Pulmonary artery endothelial cell (primary cell): ENCODE measurements at regions not wholly inside any gene's neighbourhood (a gene's known extent, or its start where the extent isn't known, plus 50 kb on each side); places are given as distances from the start of the nearest gene placed in this dataset.

Experiments used
- DNase-seq: peaks from one replicate; pipeline ENCODE4 v3.0.0-alpha.2; 2011; ENCODE audit warnings: low read depth, low spot score

GRCh38 chr10:31709476-31709875 lies 219.2 kb downstream of the ARHGAP12 start:
- DNase-seq: no peak

DNA sequence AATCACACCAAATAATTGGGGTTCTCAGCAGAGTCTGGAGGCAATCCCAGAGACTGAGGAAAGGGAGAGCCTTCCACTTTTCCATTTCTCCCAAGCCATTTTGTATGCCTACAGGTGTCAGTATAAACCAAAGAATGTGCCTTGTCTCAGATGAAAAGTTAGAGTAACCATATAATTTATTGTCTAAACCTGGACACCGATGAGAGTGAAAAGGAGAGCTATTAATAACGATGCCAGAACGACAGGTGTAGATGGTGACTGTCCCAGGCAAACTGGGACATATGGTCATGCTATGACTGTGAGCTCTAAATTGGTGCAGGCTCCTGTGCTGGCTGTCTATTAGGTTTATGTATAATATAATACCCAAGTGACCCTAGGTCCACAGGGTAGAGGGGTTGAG lies 219.6 kb downstream of the ARHGAP12 start:
- DNase-seq: no peak

DNA sequence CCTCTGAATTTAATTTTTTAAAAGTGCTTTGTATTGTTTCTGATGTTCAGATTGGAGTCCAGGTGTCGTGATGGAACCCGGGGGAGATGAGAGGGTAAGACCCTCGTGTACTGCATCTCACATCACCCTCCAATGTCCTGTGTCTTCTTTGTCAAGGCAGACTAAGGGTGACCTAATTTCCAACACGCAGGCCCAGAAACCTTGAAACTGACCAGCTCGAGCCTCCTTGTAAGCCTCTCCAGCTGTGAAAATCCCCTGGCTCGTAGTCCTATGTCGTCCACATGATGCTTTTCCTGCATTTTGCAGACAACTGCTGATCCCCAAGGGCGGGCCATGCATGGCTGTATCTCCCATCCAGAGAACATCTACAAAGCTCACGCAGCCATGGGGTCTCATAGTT lies 220.2 kb downstream of the ARHGAP12 start:
- DNase-seq: no peak

- no peak for DNase-seq
These were observed 220.6 kb downstream of the ARHGAP12 start for GRCh38 chr10:31708046-31708445.

GRCh38 chr10:31707093-31708039 lies 221.3 kb downstream of the ARHGAP12 start:
- DNase-seq: peak; percentile 84

DNA sequence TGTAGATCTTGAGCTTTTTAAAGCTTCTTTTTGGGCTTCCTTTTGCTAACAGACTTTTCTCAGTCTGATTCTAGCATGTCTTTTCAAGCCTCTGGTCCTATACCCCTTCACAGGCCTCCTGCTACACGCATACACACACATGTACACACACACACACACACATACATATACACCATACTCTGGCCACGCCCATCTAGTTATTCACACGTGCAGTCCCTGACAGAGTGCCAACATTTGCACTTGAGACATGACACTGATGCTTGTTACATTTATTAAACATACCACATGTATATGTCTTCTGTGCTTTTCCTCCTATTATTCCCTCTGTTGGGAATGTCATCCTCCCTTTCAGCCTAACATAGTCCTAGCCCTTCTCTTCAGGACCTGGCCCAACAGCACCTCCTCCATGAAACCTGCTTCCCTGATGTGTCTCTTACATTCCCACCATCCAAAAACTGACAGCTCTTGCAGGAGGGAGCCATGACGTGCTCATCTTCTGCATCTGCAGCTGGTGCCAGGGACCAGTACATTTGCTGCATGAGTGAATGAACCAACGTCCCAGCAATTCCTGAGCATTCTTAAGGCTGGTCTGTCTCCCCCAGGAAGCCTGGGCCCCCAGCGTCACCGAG lies 222.1 kb downstream of the ARHGAP12 start:
- no peak for DNase-seq

DNA sequence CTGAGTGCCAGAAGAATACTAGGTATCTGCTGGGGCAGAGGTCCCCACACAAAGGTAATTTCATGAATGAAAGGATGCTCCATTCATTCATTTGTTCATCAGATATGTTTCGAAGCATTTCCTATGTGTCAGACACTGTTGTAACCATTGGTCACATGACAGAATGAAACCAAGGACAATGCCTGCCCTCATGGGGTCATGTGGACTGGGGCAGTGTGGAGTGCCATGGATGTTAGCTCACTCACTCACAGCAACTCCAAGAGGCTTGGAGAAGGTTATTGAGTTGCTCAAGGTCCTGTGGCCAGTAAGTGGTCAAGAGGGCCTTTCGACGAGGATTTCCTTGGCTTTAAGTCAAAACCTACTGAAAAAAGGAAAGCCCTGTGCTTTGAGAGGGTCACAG lies 223.5 kb downstream of the ARHGAP12 start:
- no peak for DNase-seq

DNA sequence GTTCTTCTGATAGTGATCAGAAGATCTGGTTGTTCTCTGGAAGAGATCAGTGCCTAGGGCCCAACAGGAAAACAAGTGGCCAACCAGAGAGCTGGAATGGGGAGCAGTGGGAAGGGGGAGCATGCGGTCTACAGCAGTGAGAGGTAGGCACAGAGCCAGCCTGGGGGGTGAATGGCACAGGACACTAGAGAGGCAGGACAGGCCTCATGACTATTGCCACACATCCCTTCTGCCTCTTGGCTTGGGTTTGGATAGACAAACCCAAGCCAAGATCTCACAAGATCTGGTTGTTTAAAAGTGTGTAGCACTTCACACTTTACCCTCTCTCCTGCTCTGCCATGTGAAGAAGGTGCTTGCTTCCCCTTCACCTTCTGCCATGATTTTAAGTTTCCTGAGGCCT lies 224.4 kb downstream of the ARHGAP12 start:
- DNase-seq: no peak

GRCh38 chr10:31702954-31703353 lies 225.7 kb downstream of the ARHGAP12 start:
- DNase-seq: no peak

GRCh38 chr10:31702005-31702404 lies 226.6 kb downstream of the ARHGAP12 start:
- no peak for DNase-seq

- no peak for DNase-seq
These were observed 227.1 kb downstream of the ARHGAP12 start for GRCh38 chr10:31701546-31701945.

- peak; percentile 77 for DNase-seq
These were observed 228.4 kb downstream of the ARHGAP12 start for GRCh38 chr10:31700181-31700611.

DNA sequence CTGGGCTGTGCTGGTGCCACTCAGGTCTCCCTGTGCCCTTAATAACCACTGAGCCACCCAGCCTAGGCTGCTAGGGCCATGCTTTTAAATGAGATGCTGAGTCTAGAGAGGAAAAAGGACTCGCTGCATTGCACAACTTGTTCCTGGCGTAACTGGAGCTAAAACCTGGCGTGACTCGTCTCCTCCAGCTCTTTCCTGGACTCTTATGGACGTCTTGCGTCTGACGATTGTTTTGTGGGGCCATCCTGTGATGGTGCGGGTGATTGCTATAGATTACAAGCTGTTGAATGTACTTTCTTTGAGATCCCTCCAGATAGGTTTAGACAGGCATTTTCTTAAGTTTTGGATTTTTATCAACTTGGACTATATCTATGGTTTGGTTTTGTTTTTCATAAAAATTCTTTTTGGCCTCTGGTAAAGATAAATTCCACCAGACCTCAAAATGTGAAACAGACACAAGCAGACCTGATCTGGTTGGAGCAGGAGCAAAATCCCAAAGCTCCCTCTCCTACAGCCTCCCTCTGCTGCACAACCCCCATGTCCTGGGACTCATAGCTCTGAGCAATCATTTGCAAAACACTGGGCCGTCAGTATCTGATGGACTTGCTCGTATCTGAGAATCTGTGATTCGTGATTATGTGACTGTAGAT lies 230.3 kb downstream of the ARHGAP12 start:
- peak; percentile 63 for DNase-seq

DNA sequence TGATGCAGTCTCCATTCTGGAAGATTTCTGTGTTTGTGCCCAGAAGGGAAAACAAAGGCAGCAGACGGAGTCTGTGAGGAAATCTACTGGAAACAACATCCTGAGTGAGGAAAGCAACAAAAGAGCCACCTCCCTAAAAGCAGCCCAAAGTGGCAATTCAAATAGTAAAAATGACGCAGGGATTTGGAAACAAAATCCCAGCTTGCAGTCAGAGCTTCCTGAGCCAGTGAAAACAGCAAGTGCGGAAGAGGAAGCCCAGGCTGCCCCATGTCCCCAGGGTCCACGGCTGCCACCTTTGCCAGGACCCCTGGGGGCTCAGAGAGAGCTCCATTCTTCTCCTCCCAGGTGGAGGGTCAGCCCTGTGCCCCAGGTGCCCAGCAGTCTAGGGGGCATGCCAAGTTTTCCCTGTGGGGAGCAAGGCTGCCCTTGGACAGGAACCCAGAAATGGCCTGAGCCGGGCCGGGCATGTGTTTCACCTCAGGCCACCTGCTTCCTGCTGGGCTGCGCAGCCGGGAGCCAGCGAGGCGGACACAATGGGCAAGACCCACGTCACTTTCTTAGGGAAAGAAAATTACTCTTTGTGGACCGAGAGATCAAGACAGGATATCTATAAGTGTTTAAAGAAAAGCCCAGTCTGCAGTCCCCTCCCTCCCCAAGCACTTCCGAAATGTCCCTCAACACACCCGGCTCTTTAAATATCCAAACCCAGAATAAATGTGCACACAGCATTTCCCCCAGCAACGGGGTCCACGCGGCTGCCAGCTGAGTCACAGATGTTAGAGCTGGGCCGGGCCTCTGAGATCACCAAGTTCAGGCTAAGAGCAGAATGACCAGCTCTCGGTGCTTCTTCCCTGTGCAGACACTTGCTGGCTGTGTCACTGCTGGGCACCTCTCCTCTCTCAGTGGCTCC lies 231.1 kb downstream of the ARHGAP12 start:
- DNase-seq: peak; percentile 94

DNA sequence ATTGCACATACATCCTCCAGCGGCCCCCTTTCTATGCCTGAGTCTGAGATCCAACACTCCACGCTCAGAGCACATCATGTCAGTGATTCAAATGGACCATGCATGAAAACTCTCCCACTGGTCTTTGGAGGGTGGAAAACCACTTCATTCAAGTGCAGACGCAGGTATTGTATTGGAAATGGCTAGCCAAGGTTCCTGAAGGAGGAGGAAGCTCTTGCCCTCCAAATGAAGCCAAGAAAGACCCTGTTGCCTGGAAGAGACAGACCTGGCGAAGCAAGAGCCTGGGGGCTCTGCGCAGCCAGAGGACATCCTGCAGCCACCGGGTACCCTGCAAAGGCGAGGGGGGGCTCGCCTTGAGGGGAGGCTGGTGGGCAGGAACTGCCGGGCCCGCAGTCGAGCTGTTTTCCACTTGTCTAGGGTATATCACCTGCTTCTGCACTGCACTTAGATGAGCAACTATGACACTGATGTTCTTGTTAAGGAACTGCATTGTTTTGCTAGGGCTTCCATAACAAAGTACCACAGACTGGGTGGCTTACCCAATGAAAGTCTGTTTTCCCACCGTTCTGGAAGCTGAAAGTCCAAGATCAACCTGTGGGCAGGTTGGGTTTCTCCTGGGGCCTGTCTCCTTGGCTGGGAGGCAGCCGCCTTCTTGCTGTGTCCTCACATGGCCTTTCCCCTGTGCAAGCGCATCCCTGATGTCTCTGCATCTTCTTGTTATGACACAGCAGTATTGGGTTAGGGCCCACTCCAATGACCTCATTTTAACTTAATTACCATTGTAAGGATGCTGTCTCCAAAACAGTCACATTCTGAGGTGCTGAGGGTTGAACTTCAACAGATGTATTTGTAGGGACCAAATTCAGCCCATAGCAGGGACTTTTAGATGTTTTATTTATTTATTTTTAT lies 233.4 kb downstream of the ARHGAP12 start:
- no peak for DNase-seq

- no peak for DNase-seq
These were observed 234.4 kb downstream of the ARHGAP12 start for GRCh38 chr10:31694126-31694685.

DNA sequence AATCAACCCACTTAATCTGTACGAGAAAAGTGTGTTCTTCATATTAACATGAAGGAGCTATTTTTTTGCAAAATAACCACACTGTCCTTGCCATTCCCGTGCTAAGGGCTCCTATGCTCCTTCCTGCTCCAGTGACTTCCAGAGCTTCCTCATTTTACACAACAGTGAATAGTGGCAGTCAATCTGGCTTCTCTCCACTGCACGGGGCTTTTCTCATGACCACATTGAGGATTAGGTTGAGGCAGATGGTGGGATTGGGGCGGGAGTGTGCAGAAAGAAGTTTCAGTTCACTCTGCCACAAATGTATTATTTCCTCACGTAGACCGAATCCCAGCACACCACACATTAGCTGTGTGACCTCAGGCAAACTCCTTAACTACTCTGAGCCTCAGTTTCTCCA lies 235.1 kb downstream of the ARHGAP12 start:
- no peak for DNase-seq

GRCh38 chr10:31689233-31689632 lies 239.4 kb downstream of the ARHGAP12 start:
- no peak for DNase-seq

DNA sequence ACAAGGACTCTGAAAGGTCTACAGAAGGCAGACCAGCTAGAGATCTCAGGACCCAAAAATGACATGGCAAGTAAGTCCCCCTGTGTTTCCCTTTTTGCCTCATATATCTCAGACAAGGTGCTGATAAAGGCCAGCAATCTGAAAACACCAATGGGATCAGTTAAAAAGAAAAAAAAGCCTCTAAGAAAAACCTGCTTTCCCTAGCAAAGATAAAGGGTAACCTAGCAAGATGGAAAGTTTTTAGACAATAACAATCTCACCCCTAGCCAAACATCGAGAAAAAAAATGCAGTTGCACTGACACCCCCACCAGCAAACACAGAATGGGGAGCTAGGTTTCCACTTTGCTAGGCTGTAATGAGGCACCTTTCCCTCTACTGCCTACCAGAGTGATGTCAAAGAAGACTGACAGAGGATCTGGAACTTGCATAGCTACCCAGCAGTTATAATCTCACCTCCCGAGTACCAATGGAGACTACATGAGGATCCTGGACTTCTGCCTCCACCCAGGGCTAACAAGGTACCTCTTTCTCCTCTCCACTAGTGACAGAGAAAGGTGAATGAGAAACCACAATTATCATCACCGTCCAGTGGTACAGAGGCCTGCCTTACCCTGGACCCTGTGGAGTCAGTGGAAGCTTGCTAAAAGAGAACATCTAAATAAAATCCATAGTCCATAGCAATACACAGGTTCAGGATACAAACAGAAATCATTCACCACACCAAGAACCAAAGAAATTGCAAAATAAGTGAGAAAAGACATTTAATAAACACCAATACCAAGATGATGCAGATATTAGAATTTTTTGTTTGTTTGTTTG lies 240.8 kb downstream of the ARHGAP12 start:
- DNase-seq: no peak
